ENCODE measurements at regions not wholly inside any gene's neighbourhood (a gene's known extent, or its start where the extent isn't known, plus 50 kb on each side); places are given as distances from the start of the nearest gene placed in this dataset.

DNA sequence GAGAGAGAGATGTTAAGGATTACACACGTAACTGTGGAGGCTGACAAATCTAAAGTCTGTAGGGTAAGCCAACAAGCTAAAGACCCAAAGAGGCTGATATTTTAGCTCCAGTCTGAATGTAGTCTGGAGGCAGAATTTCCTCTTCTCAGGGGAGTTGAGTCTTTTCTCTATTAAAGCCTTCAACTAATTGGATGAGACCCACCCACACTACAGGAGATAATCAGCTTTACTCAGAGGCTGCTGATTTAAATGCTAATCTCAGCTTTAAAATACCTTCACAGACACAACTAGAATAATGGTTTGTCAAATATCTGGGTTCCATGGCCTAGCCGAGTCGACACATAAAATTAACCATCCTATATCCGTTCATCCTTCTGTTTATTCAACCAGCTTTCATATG is 204.3 kb upstream of the PSMD7 start:
- intact Hi-C loops (cut with micrococcal nuclease; ENCODE audit: unreplicated experiment) (no loop called here), in situ Hi-C loops (cut with MboI) (no loop called here)
- Histone ChIP-seq H3K4me2 (ENCODE audit: control insufficient read depth, insufficient read depth) (no peak overlapping the region), H3K36me3 (ENCODE audit: control insufficient read depth in 2 of 2, insufficient read depth in 2 of 2, low read length in 1 of 2) (no peaks in the 10 kb centered on the region), H3K4me3 (no peak overlapping the region), H3K4me1 (ENCODE audit: control insufficient read depth, insufficient read depth, low read length) (no peaks in the 10 kb centered on the region), H3K79me2 (ENCODE audit: control insufficient read depth, insufficient read depth, low read length) (no peaks in the 10 kb centered on the region), H3K9me3 (replicated peaks; ENCODE audit: control insufficient read depth, insufficient read depth, low read length) (no peaks in the 10 kb centered on the region), H2AFZ (ENCODE audit: control insufficient read depth, low read depth, low read length) (no peak overlapping the region), H3K9ac (ENCODE audit: control insufficient read depth, insufficient read depth, low read length) (no peak overlapping the region), H3K27ac (ENCODE audit: control insufficient read depth, insufficient read depth) (no peak overlapping the region), H4K20me1 (ENCODE audit: control insufficient read depth, insufficient read depth) (no peaks in the 10 kb centered on the region), H3K27me3 (replicated peaks in 1 of 2; ENCODE audit: control insufficient read depth in 2 of 2, insufficient read depth in 2 of 2, low read length in 1 of 2) (no peaks in the 10 kb centered on the region)
- WGBS (ENCODE audit: insufficient coverage, insufficient replicate concordance, low lambda C conversion rate, missing lambda C conversion rate): 16% methylated on average over 4 of the region's 4 CpGs
- ChIA-PET SMC1A (ENCODE audit: uncharacterized antibody, unreplicated experiment) (interaction anchor here (2.3 to 2.8 kb wide), 2 partner anchors 15 to 27 kb away, joined by 9 to 10 read pairs; no protein-coding TSS in a partner anchor), POLR2A (no interaction called here), RAD21 (ENCODE audit: unreplicated experiment) (interaction anchor here (0.7 to 1.6 kb wide), 5 partner anchors 9 to 27 kb away, joined by 3 to 5 read pairs (median 4); no protein-coding TSS in a partner anchor), CTCF (interaction anchor here (0.6 to 1.3 kb wide), 3 partner anchors 16 to 1689 kb away, joined by 3 to 6 read pairs (median 4); no protein-coding TSS in a partner anchor)
- ATAC-seq (no peak), DNase-seq (ENCODE audit: low read depth, low spot score) (no peak), FAIRE-seq (no peak)
- no TSS peak for BruUV-seq (replicated peaks)
- no peak for TF ChIP-seq HSF1 (IDR thresholded peaks at IDR 0.05; ENCODE audit: low read depth, low read length)
- TF ChIP-seq NFYA (IDR thresholded peaks at IDR 0.05; ENCODE audit: borderline replicate concordance, low read depth, low read length): no peak
- TF ChIP-seq TARDBP (IDR thresholded peaks at IDR 0.05; ENCODE audit: borderline replicate concordance): no peak
- TF ChIP-seq, protein P1, sequence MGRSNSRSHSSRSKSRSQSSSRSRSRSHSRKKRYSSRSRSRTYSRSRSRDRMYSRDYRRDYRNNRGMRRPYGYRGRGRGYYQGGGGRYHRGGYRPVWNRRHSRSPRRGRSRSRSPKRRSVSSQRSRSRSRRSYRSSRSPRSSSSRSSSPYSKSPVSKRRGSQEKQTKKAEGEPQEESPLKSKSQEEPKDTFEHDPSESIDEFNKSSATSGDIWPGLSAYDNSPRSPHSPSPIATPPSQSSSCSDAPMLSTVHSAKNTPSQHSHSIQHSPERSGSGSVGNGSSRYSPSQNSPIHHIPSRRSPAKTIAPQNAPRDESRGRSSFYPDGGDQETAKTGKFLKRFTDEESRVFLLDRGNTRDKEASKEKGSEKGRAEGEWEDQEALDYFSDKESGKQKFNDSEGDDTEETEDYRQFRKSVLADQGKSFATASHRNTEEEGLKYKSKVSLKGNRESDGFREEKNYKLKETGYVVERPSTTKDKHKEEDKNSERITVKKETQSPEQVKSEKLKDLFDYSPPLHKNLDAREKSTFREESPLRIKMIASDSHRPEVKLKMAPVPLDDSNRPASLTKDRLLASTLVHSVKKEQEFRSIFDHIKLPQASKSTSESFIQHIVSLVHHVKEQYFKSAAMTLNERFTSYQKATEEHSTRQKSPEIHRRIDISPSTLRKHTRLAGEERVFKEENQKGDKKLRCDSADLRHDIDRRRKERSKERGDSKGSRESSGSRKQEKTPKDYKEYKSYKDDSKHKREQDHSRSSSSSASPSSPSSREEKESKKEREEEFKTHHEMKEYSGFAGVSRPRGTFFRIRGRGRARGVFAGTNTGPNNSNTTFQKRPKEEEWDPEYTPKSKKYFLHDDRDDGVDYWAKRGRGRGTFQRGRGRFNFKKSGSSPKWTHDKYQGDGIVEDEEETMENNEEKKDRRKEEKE (IDR thresholded peaks at IDR 0.05): no peak
- TF ChIP-seq CHD1 (IDR thresholded peaks at IDR 0.05; ENCODE audit: low read depth, low read length): no peak
- no peak for TF ChIP-seq RUNX3 (IDR thresholded peaks at IDR 0.05; ENCODE audit: low read length)
- no peak for TF ChIP-seq BCL11A (IDR thresholded peaks at IDR 0.05; ENCODE audit: low read depth, low read length)
- TF ChIP-seq SUPT20H (IDR thresholded peaks at IDR 0.05; ENCODE audit: borderline replicate concordance, control insufficient read depth, low read depth, low read length): no peak
- TF ChIP-seq CREB1 (IDR thresholded peaks at IDR 0.05; ENCODE audit: low read depth): no peak
- no peak for TF ChIP-seq ZBTB40 (IDR thresholded peaks at IDR 0.05; ENCODE audit: borderline replicate concordance)
- no peak for TF ChIP-seq GABPA (IDR thresholded peaks at IDR 0.05; ENCODE audit: low read depth)
